ENCODE measurements at regions not wholly inside any gene's neighbourhood (a gene's known extent, or its start where the extent isn't known, plus 50 kb on each side); places are given as distances from the start of the nearest gene placed in this dataset.

GRCh38 chr21:27101523-27101922 lies 134.6 kb upstream of the ADAMTS5 start:
- no peak for TF ChIP-seq CEBPB (IDR thresholded peaks at IDR 0.05)
- no peak for TF ChIP-seq FOXM1 (IDR thresholded peaks at IDR 0.05; ENCODE audit: borderline replicate concordance, low read depth)
- TF ChIP-seq REST (IDR thresholded peaks at IDR 0.05; ENCODE audit: low read depth): no peak
- TF ChIP-seq EGR1 (IDR thresholded peaks at IDR 0.05): no peak
- TF ChIP-seq EP300 (IDR thresholded peaks at IDR 0.05; ENCODE audit: borderline replicate concordance): no peak
- no peak for TF ChIP-seq TCF12 (IDR thresholded peaks at IDR 0.05; ENCODE audit: low read depth)
- no peak for TF ChIP-seq MAX (IDR thresholded peaks at IDR 0.05)

Data from Ishikawa (cell line).